GM23338 (cell line): ENCODE measurements at regions not wholly inside any gene's neighbourhood (a gene's known extent, or its start where the extent isn't known, plus 50 kb on each side); places are given as distances from the start of the nearest gene placed in this dataset.

ENCODE experiments used
- CREB1 ChIP-seq: fragments of 250-450 bp; sonication (Bioruptor Pico); IDR thresholded peaks from 2 replicates; pipeline ENCODE4 v1.5.0; 2020; ENCODE audit warnings: low read depth, mild to moderate bottlenecking, moderate library complexity
- CTCF ChIP-seq, 2 experiments: fragments of 200-600 bp in 1 of 2; sonication (generic) in 1 of 2; conservative IDR thresholded peaks; 2 replicates each; pipeline versions ENCODE4 v1.5.1 to v1.6.1; 2016 to 2017; ENCODE audit warnings: antibody characterized with exemption in 2 of 2, low read depth in 2 of 2, mild to moderate bottlenecking in 2 of 2, moderate library complexity in 1 of 2
- EZH2 ChIP-seq: fragments of 200-600 bp; sonication (generic); IDR thresholded peaks from one replicate; pipeline ENCODE4 v1.8.0; 2017; ENCODE audit warnings: antibody characterized with exemption, mild to moderate bottlenecking, low read depth; ENCODE audit not compliant: unreplicated experiment
- POLR2AphosphoS5 ChIP-seq: IDR thresholded peaks from 2 replicates; pipeline ENCODE4 v1.6.1; 2016; ENCODE audit warnings: antibody characterized with exemption, low read depth
- ZNF114 ChIP-seq: fragments of 250-450 bp; sonication (Bioruptor Pico); IDR thresholded peaks from 2 replicates; pipeline ENCODE4 v1.5.0; 2020; ENCODE audit warnings: mild to moderate bottlenecking, moderate library complexity

DNA sequence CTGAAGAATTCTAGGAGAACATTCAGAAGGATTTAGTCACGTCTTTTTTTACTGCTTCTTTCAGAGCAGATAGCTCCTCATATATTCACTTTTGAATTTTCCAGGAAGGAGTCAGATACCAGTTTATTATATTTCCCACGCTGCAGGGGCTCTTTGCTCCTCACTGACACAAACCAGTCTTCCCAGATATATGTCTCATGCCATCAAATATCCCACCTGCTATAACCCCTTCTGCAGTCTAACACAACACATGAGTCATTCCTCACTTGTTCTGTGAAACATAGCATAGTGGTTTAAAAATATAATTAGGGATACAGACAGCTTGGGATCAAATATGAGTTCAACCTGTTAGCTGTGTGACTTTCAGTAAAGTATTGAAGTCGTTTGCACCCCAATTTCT lies 251.7 kb upstream of the DPYD start:
- no peak for TF ChIP-seq POLR2AphosphoS5
- TF ChIP-seq CTCF (conservative IDR thresholded peaks at IDR 0.05; ENCODE audit: low read depth in 2 of 2) = no peak
- no peak for TF ChIP-seq EZH2
- no peak for TF ChIP-seq ZNF114 (CRISPR knock-in tag)
- TF ChIP-seq CREB1 (CRISPR knock-in tag) = no peak
